Tongue (tissue), 1 donor: ENCODE measurements at regions not wholly inside any gene's neighbourhood (a gene's known extent, or its start where the extent isn't known, plus 50 kb on each side); places are given as distances from the start of the nearest gene placed in this dataset.

Experiments used
- DNase-seq: peaks from one replicate; pipeline ENCODE4 v3.0.0-alpha.2; 2015

- DNase-seq: no peak
Measured at GRCh38 chr6:25038999-25039398, 103.2 kb upstream of the RIPOR2 start.

GRCh38 chr6:25041485-25042035 lies 105.8 kb upstream of the RIPOR2 start:
- DNase-seq: no peak

GRCh38 chr6:25042036-25042521 lies 106.3 kb upstream of the RIPOR2 start:
- DNase-seq: no peak

- DNase-seq: no peak
Measured at GRCh38 chr6:25042536-25042935, 106.8 kb upstream of the RIPOR2 start.

GRCh38 chr6:25042984-25043725 lies 107.4 kb upstream of the RIPOR2 start:
- no peak for DNase-seq

- no peak for DNase-seq
Measured at GRCh38 chr6:25043892-25044291, 108.1 kb upstream of the RIPOR2 start.

GRCh38 chr6:25046942-25047341 lies 111.2 kb upstream of the RIPOR2 start:
- no peak for DNase-seq

- peak; percentile 31 for DNase-seq
Measured at GRCh38 chr6:25050356-25050755, 114.6 kb upstream of the RIPOR2 start.

- DNase-seq: no peak
Measured at GRCh38 chr6:25051083-25051482, 115.3 kb upstream of the RIPOR2 start.

- no peak for DNase-seq
Measured at GRCh38 chr6:25052181-25052580, 116.4 kb upstream of the RIPOR2 start.

GRCh38 chr6:25053875-25054371 lies 118.2 kb upstream of the RIPOR2 start:
- DNase-seq: peak; percentile 7

GRCh38 chr6:25054469-25054868 lies 118.7 kb upstream of the RIPOR2 start:
- DNase-seq: no peak

- DNase-seq: no peak
Measured at GRCh38 chr6:25056130-25056529, 120.4 kb upstream of the RIPOR2 start.

GRCh38 chr6:25057111-25057905 lies 121.5 kb upstream of the RIPOR2 start:
- peak; percentile 19 for DNase-seq

- no peak for DNase-seq
Measured at GRCh38 chr6:25058441-25058840, 122.7 kb upstream of the RIPOR2 start.

- no peak for DNase-seq
Measured at GRCh38 chr6:25058941-25059340, 123.2 kb upstream of the RIPOR2 start.

GRCh38 chr6:25060522-25060921 lies 124.8 kb upstream of the RIPOR2 start:
- DNase-seq: no peak

- peak; percentile 42 for DNase-seq
Measured at GRCh38 chr6:25061289-25061936, 125.7 kb upstream of the RIPOR2 start.

- peak; percentile 18 for DNase-seq
Measured at GRCh38 chr6:25062070-25062811, 126.5 kb upstream of the RIPOR2 start.

GRCh38 chr6:25064006-25064405 lies 128.2 kb upstream of the RIPOR2 start:
- DNase-seq: no peak

GRCh38 chr6:25065666-25066065 lies 129.9 kb upstream of the RIPOR2 start:
- no peak for DNase-seq

GRCh38 chr6:25066593-25066992 lies 130.8 kb upstream of the RIPOR2 start:
- DNase-seq: no peak
